ENCODE measurements at regions not wholly inside any gene's neighbourhood (a gene's known extent, or its start where the extent isn't known, plus 50 kb on each side); places are given as distances from the start of the nearest gene placed in this dataset.
"Not testable (repeated sequence)": the region's sequence is repeated elsewhere in the genome, so short reads cannot be mapped to it uniquely, and the experiment has no call there.

DNA sequence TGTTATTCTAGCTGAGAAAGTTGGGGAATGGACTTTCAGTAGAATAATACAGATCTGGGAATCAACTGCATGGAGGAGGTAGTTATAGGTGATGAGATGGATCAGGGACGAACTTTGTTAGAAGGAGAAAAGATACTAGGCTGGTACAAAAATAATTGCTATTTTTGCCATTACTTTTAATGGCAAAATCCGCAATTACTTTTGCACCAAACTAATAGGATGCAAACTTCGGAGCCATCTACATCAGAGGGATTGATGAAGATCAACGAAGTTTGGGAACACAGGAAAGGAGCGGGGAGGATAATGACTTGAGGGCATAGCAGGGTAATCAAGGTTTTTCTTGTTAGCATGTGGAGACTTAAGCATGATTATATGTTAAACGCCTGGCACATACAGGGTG lies 111.9 kb downstream of the DEFB131A start:
- not testable (repeated sequence) for H3K4me1 ChIP-seq (ENCODE audit: control insufficient read depth in 4 of 4, insufficient read depth in 4 of 4, low read length in 3 of 4); H3K27me3 ChIP-seq (ENCODE audit: control insufficient read depth in 4 of 4, insufficient read depth in 4 of 4, low read length in 3 of 4); H3K36me3 ChIP-seq (ENCODE audit: control insufficient read depth in 4 of 4, insufficient read depth in 3 of 4, low read depth in 1 of 4, low read length in 3 of 4); H3K9me3 ChIP-seq (ENCODE audit: control insufficient read depth in 4 of 4, low read length in 3 of 4); DNase-seq (ENCODE audit: low spot score); H3K27ac ChIP-seq (ENCODE audit: low read depth in 1 of 2, low read length in 2 of 2); H3K4me3 ChIP-seq (ENCODE audit: low read depth in 1 of 3, low read length in 3 of 3); H3K9ac ChIP-seq (ENCODE audit: low read depth in 1 of 2, low read length in 2 of 2)
- 78% methylated on average over 6 of the region's 6 CpGs for WGBS

DNA sequence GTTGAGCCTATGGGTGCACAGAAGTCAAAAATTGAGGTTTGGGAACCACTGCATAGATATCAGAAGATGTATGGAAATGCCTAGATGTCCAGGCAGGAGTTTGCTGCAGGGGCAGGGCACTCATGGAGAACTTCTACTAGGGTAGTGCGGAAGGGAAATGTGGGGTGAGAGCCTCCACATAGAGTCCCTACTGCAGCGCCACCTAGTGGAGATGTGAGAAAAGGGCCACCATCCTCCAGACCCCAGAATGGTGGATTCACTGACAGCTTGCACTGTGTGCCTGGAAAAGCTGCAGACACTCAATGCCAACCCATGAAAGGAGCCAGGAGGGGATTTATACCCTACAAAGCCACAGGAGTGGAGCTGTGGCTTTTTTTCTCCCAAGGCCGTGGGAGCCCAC lies 133.7 kb downstream of the DEFB131A start:
- WGBS = 51% methylated on average over 3 of the region's 3 CpGs

DNA sequence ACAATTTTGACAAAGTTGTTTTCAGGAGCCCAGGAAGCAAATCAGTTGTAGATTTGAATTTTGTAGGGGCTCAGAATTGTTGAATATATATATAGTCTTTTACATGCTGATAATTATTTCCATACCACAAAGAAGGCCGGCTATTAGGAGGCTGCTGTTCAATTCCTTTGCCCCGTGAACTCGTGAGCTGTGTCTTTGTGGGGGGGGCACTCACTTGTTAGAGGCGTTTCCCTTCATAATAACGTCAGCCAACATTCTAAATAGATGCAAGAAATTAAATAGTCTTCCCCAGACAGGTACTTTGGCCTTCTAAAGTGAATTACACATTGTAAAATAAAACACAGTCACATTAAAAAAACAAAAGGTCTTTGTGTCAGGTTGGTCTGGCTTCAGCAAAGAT lies 138.7 kb downstream of the DEFB131A start:
- not testable (repeated sequence) for H3K9me3 ChIP-seq (ENCODE audit: control insufficient read depth in 4 of 4, low read length in 3 of 4); H3K36me3 ChIP-seq (ENCODE audit: control insufficient read depth in 4 of 4, insufficient read depth in 3 of 4, low read depth in 1 of 4, low read length in 3 of 4); H3K27ac ChIP-seq (ENCODE audit: low read depth in 1 of 2, low read length in 2 of 2); H3K4me1 ChIP-seq (ENCODE audit: control insufficient read depth in 4 of 4, insufficient read depth in 4 of 4, low read length in 3 of 4); DNase-seq (ENCODE audit: low spot score); H3K4me3 ChIP-seq (ENCODE audit: low read depth in 1 of 3, low read length in 3 of 3); H3K9ac ChIP-seq (ENCODE audit: low read depth in 1 of 2, low read length in 2 of 2); H3K27me3 ChIP-seq (ENCODE audit: control insufficient read depth in 4 of 4, insufficient read depth in 4 of 4, low read length in 3 of 4)
- 66% methylated on average over 5 of the region's 5 CpGs for WGBS

More for the DNA sequence above, 133.7 kb downstream of the DEFB131A start:
- not testable (repeated sequence) for H3K4me3 ChIP-seq (ENCODE audit: low read depth in 1 of 3, low read length in 3 of 3); DNase-seq (ENCODE audit: low spot score); H3K9me3 ChIP-seq (ENCODE audit: control insufficient read depth in 4 of 4, low read length in 3 of 4); H3K4me1 ChIP-seq (ENCODE audit: control insufficient read depth in 4 of 4, insufficient read depth in 4 of 4, low read length in 3 of 4); H3K27ac ChIP-seq (ENCODE audit: low read depth in 1 of 2, low read length in 2 of 2); H3K27me3 ChIP-seq (ENCODE audit: control insufficient read depth in 4 of 4, insufficient read depth in 4 of 4, low read length in 3 of 4); H3K36me3 ChIP-seq (ENCODE audit: control insufficient read depth in 4 of 4, insufficient read depth in 3 of 4, low read depth in 1 of 4, low read length in 3 of 4); H3K9ac ChIP-seq (ENCODE audit: low read depth in 1 of 2, low read length in 2 of 2)

DNA sequence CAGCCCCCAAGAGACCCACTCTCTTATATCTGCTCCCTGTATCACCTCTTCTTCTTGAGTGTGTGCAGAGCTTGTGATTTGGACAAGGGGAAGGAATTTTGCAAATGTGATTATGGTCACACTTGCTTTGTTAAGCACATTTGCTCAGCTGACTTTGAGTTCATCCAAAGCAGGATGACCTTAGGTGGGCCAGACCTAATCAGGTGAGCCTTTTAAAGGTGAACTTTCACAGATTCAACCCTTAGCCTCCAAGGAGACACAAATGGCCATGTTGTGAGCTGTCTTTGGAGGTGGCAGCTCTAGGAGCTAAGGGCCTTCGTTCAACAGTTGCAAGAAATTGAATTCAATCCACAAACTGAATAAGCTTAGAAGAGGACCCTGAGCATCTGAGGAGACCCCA lies 147.8 kb downstream of the DEFB131A start:
- no peak overlapping the region for H3K4me3 ChIP-seq (ENCODE audit: low read depth in 1 of 3, low read length in 3 of 3)
- H3K27ac ChIP-seq (ENCODE audit: low read depth in 1 of 2, low read length in 2 of 2) = no peak overlapping the region
- TF ChIP-seq TAF1 (conservative IDR thresholded peaks at IDR 0.05) = no peak
- no peak for TF ChIP-seq YY1 (IDR thresholded peaks at IDR 0.05)
- no peak for TF ChIP-seq NR2F2 (IDR thresholded peaks at IDR 0.05)
- no peak for TF ChIP-seq ZBTB33 (IDR thresholded peaks at IDR 0.05)
- TF ChIP-seq, protein P1, sequence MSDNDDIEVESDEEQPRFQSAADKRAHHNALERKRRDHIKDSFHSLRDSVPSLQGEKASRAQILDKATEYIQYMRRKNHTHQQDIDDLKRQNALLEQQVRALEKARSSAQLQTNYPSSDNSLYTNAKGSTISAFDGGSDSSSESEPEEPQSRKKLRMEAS (IDR thresholded peaks at IDR 0.05) = no peak
- no peak for TF ChIP-seq HNF4A (conservative IDR thresholded peaks at IDR 0.05)
- no peak for TF ChIP-seq JUND (IDR thresholded peaks at IDR 0.05)
- no peak for TF ChIP-seq RXRA (IDR thresholded peaks at IDR 0.05)
- no peaks in the 10 kb centered on the region for H3K9me3 ChIP-seq (ENCODE audit: control insufficient read depth in 4 of 4, low read length in 3 of 4)
- H3K27me3 ChIP-seq (ENCODE audit: control insufficient read depth in 4 of 4, insufficient read depth in 4 of 4, low read length in 3 of 4) = no peaks in the 10 kb centered on the region
- H3K9ac ChIP-seq (ENCODE audit: low read depth in 1 of 2, low read length in 2 of 2) = no peak overlapping the region
- DNase-seq (ENCODE audit: low spot score) = no peak
- no peaks in the 10 kb centered on the region for H3K36me3 ChIP-seq (ENCODE audit: control insufficient read depth in 4 of 4, insufficient read depth in 3 of 4, low read depth in 1 of 4, low read length in 3 of 4)
- no peaks in the 10 kb centered on the region for H3K4me1 ChIP-seq (ENCODE audit: control insufficient read depth in 4 of 4, insufficient read depth in 4 of 4, low read length in 3 of 4)
- 94% methylated on average over 1 of the region's 1 CpG for WGBS

DNA sequence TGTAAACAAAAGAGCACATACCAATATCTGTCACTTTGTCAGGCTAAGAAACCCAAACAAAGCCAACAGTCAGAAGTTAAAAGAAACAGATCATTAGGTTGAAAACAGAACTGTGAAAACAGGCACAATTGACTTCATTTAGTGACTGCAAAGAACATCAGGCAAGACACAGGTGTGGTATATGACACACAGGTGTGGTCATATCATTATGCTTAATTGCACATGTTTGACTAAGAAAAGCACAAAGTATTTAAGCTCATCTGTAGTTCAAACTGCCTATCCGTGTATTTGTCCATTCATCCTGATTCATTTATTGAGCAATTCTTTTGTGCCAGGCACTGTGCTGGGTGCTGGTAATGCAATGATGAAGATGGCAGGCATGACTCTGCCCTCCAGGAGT lies 150.7 kb downstream of the DEFB131A start:
- no peaks in the 10 kb centered on the region for H3K4me1 ChIP-seq (ENCODE audit: control insufficient read depth in 4 of 4, insufficient read depth in 4 of 4, low read length in 3 of 4)
- H3K36me3 ChIP-seq (ENCODE audit: control insufficient read depth in 4 of 4, insufficient read depth in 3 of 4, low read depth in 1 of 4, low read length in 3 of 4) = no peaks in the 10 kb centered on the region
- no peaks in the 10 kb centered on the region for H3K9me3 ChIP-seq (ENCODE audit: control insufficient read depth in 4 of 4, low read length in 3 of 4)
- WGBS = 74% methylated on average over 1 of the region's 1 CpG
- no peak overlapping the region for H3K4me3 ChIP-seq (ENCODE audit: low read depth in 1 of 3, low read length in 3 of 3)
- DNase-seq (ENCODE audit: low spot score) = no peak
- H3K27me3 ChIP-seq (ENCODE audit: control insufficient read depth in 4 of 4, insufficient read depth in 4 of 4, low read length in 3 of 4) = no peaks in the 10 kb centered on the region
- TF ChIP-seq EGR1 (IDR thresholded peaks at IDR 0.05; ENCODE audit: low read depth in 2 of 2) (no peak), HNF4G (IDR thresholded peaks at IDR 0.05) (no peak), GABPA (IDR thresholded peaks at IDR 0.05 in 1 of 2, conservative IDR thresholded peaks at IDR 0.05 in 1 of 2) (no peak), SP1 (IDR thresholded peaks at IDR 0.05) (no peak), ZBTB33 (IDR thresholded peaks at IDR 0.05) (no peak), RXRA (IDR thresholded peaks at IDR 0.05) (no peak), FOXA1 (IDR thresholded peaks at IDR 0.05) (no peak), NR2F2 (IDR thresholded peaks at IDR 0.05) (no peak)
- TF ChIP-seq, protein P1 (IDR thresholded peaks at IDR 0.05) = no peak
- no peak overlapping the region for H3K27ac ChIP-seq (ENCODE audit: low read depth in 1 of 2, low read length in 2 of 2)
- H3K9ac ChIP-seq (ENCODE audit: low read depth in 1 of 2, low read length in 2 of 2) = no peak overlapping the region

Data from liver (tissue), 7 donors.